Astrocyte of the spinal cord (primary cell): ENCODE measurements at regions not wholly inside any gene's neighbourhood (a gene's known extent, or its start where the extent isn't known, plus 50 kb on each side); places are given as distances from the start of the nearest gene placed in this dataset.

Experiments used
- DNase-seq: peaks from one replicate; pipeline ENCODE4 v3.0.0; 2011; ENCODE audit warnings: low read depth, low spot score
- H3K4me3 ChIP-seq: 2 replicates; pipeline ENCODE4 v1.5.1; 2011; ENCODE audit warnings: low read depth, mild to moderate bottlenecking, low read length, moderate library complexity
- in situ Hi-C: cut with HindIII; loops from 2 replicates; pipeline ENCODE4 v1.10.0; 2017; ENCODE audit warnings: low sequenced_read_pairs
- TF ChIP-seq, protein P1 (sequence below): IDR thresholded peaks from 2 replicates; pipeline ENCODE4 v1.5.1; 2012; ENCODE audit warnings: low read depth, mild to moderate bottlenecking, low read length, inconsistent platforms

DNA sequence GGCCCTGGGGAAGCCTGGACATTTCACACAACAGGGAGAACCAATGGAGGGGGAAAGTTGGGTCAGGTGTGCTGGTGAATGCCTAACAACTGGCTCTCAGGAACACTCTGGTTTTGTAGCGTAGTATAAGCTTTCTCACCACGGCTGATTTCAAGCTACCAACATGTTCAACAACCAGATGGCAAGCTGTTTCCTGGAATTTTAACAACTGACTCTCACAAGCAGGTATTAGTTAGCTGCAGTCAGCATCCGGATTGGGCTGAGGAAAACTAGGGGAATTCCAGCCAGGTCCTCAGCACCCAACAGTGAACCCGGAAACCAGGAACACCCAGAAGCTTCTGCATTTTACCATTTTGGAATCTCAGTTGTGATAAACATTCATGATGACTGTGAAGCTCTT, 162.3 kb upstream of the CAMK1G start:
- TF ChIP-seq, protein P1, sequence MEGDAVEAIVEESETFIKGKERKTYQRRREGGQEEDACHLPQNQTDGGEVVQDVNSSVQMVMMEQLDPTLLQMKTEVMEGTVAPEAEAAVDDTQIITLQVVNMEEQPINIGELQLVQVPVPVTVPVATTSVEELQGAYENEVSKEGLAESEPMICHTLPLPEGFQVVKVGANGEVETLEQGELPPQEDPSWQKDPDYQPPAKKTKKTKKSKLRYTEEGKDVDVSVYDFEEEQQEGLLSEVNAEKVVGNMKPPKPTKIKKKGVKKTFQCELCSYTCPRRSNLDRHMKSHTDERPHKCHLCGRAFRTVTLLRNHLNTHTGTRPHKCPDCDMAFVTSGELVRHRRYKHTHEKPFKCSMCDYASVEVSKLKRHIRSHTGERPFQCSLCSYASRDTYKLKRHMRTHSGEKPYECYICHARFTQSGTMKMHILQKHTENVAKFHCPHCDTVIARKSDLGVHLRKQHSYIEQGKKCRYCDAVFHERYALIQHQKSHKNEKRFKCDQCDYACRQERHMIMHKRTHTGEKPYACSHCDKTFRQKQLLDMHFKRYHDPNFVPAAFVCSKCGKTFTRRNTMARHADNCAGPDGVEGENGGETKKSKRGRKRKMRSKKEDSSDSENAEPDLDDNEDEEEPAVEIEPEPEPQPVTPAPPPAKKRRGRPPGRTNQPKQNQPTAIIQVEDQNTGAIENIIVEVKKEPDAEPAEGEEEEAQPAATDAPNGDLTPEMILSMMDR = no peak
- DNase-seq = no peak
- H3K4me3 ChIP-seq = no peak overlapping the region
- in situ Hi-C loops = no loop called here

- no peak for DNase-seq
- TF ChIP-seq, protein P1 = no peak
- in situ Hi-C loops = no loop called here
Observed at GRCh38 chr1:209421978-209422680, 161.4 kb upstream of the CAMK1G start.

GRCh38 chr1:209425959-209426358, 157.6 kb upstream of the CAMK1G start:
- TF ChIP-seq, protein P1 = no peak
- H3K4me3 ChIP-seq = no peak overlapping the region
- in situ Hi-C loops = no loop called here
- no peak for DNase-seq

More at GRCh38 chr1:209421978-209422680, 161.4 kb upstream of the CAMK1G start:
- no peak overlapping the region for H3K4me3 ChIP-seq

GRCh38 chr1:209427277-209427676, 156.2 kb upstream of the CAMK1G start:
- in situ Hi-C loops = no loop called here
- no peak overlapping the region for H3K4me3 ChIP-seq
- DNase-seq = no peak
- TF ChIP-seq, protein P1 = no peak

GRCh38 chr1:209427811-209428210, 155.7 kb upstream of the CAMK1G start:
- no peak overlapping the region for H3K4me3 ChIP-seq
- TF ChIP-seq, protein P1 = no peak
- in situ Hi-C loops = no loop called here
- DNase-seq = no peak

DNA sequence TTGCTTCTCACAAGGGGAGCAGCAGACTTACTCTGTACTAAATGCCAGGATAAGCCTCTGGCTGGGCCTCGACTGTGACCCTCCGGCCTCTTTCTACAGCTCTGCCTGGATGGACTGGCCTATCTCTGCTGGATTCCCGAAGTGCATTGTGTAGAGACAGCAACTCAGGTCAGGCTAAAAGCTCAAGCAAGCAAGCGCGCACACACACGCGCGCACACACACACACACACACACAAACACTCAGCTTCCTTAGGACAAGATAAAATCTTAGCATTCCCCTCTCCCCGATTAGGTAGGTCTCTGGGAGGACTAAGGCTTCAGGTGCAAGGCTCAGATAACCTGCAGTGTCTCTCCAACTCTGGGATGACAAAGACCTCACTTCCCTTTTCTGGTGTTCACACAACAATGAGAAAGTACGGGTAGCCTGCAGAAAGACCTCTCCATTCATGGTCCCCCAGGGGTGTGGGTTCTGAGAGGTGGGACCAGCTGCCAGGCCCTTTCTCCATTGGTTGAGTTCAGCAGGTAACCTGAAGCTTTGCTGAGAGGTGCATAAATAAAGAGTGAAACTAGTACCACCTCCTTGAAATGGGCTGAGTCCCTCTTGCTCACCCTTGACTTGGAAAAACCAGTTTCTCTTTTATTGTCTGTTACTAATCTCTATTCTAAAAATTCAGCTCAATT, 155.1 kb upstream of the CAMK1G start:
- no peak for DNase-seq
- no peak overlapping the region for H3K4me3 ChIP-seq
- in situ Hi-C loops = no loop called here
- TF ChIP-seq, protein P1 = no peak
